ENCODE measurements at regions not wholly inside any gene's neighbourhood (a gene's known extent, or its start where the extent isn't known, plus 50 kb on each side); places are given as distances from the start of the nearest gene placed in this dataset.
"Not testable (repeated sequence)": the region's sequence is repeated elsewhere in the genome, so short reads cannot be mapped to it uniquely, and the experiment has no call there.

DNA sequence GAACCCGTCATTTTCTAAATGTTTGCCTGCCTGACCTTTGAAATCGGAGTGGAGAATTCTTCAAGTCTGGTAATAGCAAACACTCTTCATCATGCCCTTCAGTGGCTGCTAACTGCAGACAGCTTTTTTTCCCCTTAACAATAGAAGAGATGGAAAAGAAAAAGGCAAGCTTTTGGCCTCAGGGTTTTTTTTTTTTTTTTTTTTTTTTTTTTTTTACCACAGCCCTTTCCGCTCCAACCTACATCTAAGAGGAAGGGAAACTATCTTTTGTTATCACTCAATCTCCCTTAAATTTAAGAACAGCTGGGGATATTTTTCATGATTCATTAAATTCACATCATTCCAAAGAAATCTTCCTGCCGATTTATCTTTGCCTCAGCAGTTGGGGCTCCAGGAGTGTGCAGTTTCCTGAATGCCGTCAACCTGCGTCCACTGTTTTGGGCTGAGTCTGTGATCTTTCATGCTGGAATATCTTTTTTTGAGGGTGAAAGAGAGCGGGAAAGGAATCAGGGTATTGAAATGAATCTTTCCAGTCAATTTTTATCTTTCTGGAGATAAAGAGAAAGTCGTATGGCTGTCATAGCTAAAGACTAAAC, 144.5 kb upstream of the SMYD2 start:
- TF ChIP-seq CTCF (conservative IDR thresholded peaks at IDR 0.05 in 1 of 2, IDR thresholded peaks at IDR 0.05 in 1 of 2; ENCODE audit: low read depth in 1 of 2, low read length in 2 of 2) (no peak), EZH2 (IDR thresholded peaks at IDR 0.05; ENCODE audit: low read length, missing control alignments) (no peak)
- Histone ChIP-seq H3K36me3 (ENCODE audit: control insufficient read depth, insufficient read depth, low read length) (no peaks in the 10 kb centered on the region), H2AFZ (ENCODE audit: low read length) (no peak overlapping the region), H3K9me3 (ENCODE audit: control insufficient read depth, insufficient read depth, low read depth, low read length) (no peaks in the 10 kb centered on the region), H4K20me1 (ENCODE audit: control insufficient read depth, extremely low read depth, insufficient read depth, low read length) (no peaks in the 10 kb centered on the region), H3K27me3 (ENCODE audit: control insufficient read depth, insufficient read depth, low read length) (no peaks in the 10 kb centered on the region), H3K4me1 (ENCODE audit: control insufficient read depth, extremely low read depth, insufficient read depth, low read length) (no peaks in the 10 kb centered on the region), H3K9ac (ENCODE audit: insufficient read depth, low read length) (no peak overlapping the region), H3K4me3 (replicated peaks in 1 of 4; ENCODE audit: control extremely low read depth in 1 of 4, insufficient read depth in 1 of 4, low read depth in 3 of 4, low read length in 4 of 4) (no peak overlapping the region), H3K79me2 (ENCODE audit: control insufficient read depth, insufficient read depth, low read length) (no peaks in the 10 kb centered on the region), H3K27ac (ENCODE audit: insufficient read depth, low read length) (no peak overlapping the region), H3K4me2 (ENCODE audit: extremely low read depth, insufficient read depth, low read length) (no peak overlapping the region)
- DNase-seq (ENCODE audit: low read depth in 2 of 2), result peak in 1 of 2 donors; percentile 33

GRCh38 chr1:214141486-214141885, 139.5 kb upstream of the SMYD2 start:
- no peaks in the 10 kb centered on the region for H3K27me3 ChIP-seq (ENCODE audit: control insufficient read depth, insufficient read depth, low read length)
- no peak overlapping the region for H2AFZ ChIP-seq (ENCODE audit: low read length)
- H4K20me1 ChIP-seq (ENCODE audit: control insufficient read depth, extremely low read depth, insufficient read depth, low read length), result no peaks in the 10 kb centered on the region
- no peak for DNase-seq (ENCODE audit: low read depth in 2 of 2)
- no peaks in the 10 kb centered on the region for H3K79me2 ChIP-seq (ENCODE audit: control insufficient read depth, insufficient read depth, low read length)
- H3K9me3 ChIP-seq (ENCODE audit: control insufficient read depth, insufficient read depth, low read depth, low read length), result no peaks in the 10 kb centered on the region
- H3K4me1 ChIP-seq (ENCODE audit: control insufficient read depth, extremely low read depth, insufficient read depth, low read length), result no peaks in the 10 kb centered on the region
- TF ChIP-seq EZH2 (IDR thresholded peaks at IDR 0.05; ENCODE audit: low read length, missing control alignments), result no peak
- TF ChIP-seq CTCF (conservative IDR thresholded peaks at IDR 0.05 in 1 of 2, IDR thresholded peaks at IDR 0.05 in 1 of 2; ENCODE audit: low read depth in 1 of 2, low read length in 2 of 2), result no peak
- H3K4me3 ChIP-seq (replicated peaks in 1 of 4; ENCODE audit: control extremely low read depth in 1 of 4, insufficient read depth in 1 of 4, low read depth in 3 of 4, low read length in 4 of 4), result no peak overlapping the region
- H3K9ac ChIP-seq (ENCODE audit: insufficient read depth, low read length), result no peak overlapping the region
- no peak overlapping the region for H3K27ac ChIP-seq (ENCODE audit: insufficient read depth, low read length)
- no peak overlapping the region for H3K4me2 ChIP-seq (ENCODE audit: extremely low read depth, insufficient read depth, low read length)
- no peaks in the 10 kb centered on the region for H3K36me3 ChIP-seq (ENCODE audit: control insufficient read depth, insufficient read depth, low read length)

GRCh38 chr1:214143006-214143992, 137.7 kb upstream of the SMYD2 start:
- no peak overlapping the region for H3K27ac ChIP-seq (ENCODE audit: insufficient read depth, low read length)
- no peak overlapping the region for H3K9ac ChIP-seq (ENCODE audit: insufficient read depth, low read length)
- no peaks in the 10 kb centered on the region for H3K36me3 ChIP-seq (ENCODE audit: control insufficient read depth, insufficient read depth, low read length)
- H3K4me2 ChIP-seq (ENCODE audit: extremely low read depth, insufficient read depth, low read length), result no peak overlapping the region
- H3K79me2 ChIP-seq (ENCODE audit: control insufficient read depth, insufficient read depth, low read length), result no peaks in the 10 kb centered on the region
- no peak overlapping the region for H2AFZ ChIP-seq (ENCODE audit: low read length)
- no peak overlapping the region for H3K4me3 ChIP-seq (replicated peaks in 1 of 4; ENCODE audit: control extremely low read depth in 1 of 4, insufficient read depth in 1 of 4, low read depth in 3 of 4, low read length in 4 of 4)
- no peaks in the 10 kb centered on the region for H3K9me3 ChIP-seq (ENCODE audit: control insufficient read depth, insufficient read depth, low read depth, low read length)
- no peak for TF ChIP-seq CTCF (conservative IDR thresholded peaks at IDR 0.05 in 1 of 2, IDR thresholded peaks at IDR 0.05 in 1 of 2; ENCODE audit: low read depth in 1 of 2, low read length in 2 of 2)
- H4K20me1 ChIP-seq (ENCODE audit: control insufficient read depth, extremely low read depth, insufficient read depth, low read length), result no peaks in the 10 kb centered on the region
- no peaks in the 10 kb centered on the region for H3K4me1 ChIP-seq (ENCODE audit: control insufficient read depth, extremely low read depth, insufficient read depth, low read length)
- DNase-seq (ENCODE audit: low read depth in 2 of 2), result no peak
- H3K27me3 ChIP-seq (ENCODE audit: control insufficient read depth, insufficient read depth, low read length), result no peaks in the 10 kb centered on the region

DNA sequence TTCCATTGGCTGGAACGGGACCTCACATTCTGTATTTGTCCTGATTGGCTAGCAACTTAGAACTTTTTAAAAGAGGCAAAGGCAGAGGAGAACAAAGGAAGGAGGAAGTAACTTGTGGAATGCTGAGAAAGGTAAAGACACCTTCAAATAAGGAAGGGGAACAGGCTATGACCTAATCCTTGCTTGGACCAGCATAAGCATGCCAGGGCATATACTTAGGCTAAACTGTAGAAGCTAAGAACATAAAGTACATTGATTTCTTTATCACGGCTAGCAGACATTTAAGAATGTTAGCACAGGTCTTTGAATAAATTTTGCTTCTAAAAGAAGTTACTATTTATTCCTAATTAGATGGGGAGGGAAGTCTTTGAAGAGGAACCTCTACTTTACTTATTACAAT, 136.4 kb upstream of the SMYD2 start:
- H4K20me1 ChIP-seq (ENCODE audit: control insufficient read depth, extremely low read depth, insufficient read depth, low read length); H3K9me3 ChIP-seq (ENCODE audit: control insufficient read depth, insufficient read depth, low read depth, low read length); H3K36me3 ChIP-seq (ENCODE audit: control insufficient read depth, insufficient read depth, low read length); H3K27ac ChIP-seq (ENCODE audit: insufficient read depth, low read length); H3K4me2 ChIP-seq (ENCODE audit: extremely low read depth, insufficient read depth, low read length); DNase-seq (ENCODE audit: low read depth in 2 of 2); H2AFZ ChIP-seq (ENCODE audit: low read length); H3K79me2 ChIP-seq (ENCODE audit: control insufficient read depth, insufficient read depth, low read length); H3K4me3 ChIP-seq (replicated peaks in 1 of 4; ENCODE audit: control extremely low read depth in 1 of 4, insufficient read depth in 1 of 4, low read depth in 3 of 4, low read length in 4 of 4); H3K4me1 ChIP-seq (ENCODE audit: control insufficient read depth, extremely low read depth, insufficient read depth, low read length); H3K27me3 ChIP-seq (ENCODE audit: control insufficient read depth, insufficient read depth, low read length); H3K9ac ChIP-seq (ENCODE audit: insufficient read depth, low read length): not testable (repeated sequence)
